HG02970 (cell line): ENCODE measurements at regions not wholly inside any gene's neighbourhood (a gene's known extent, or its start where the extent isn't known, plus 50 kb on each side); places are given as distances from the start of the nearest gene placed in this dataset.

Experiments used
- ATAC-seq: cut with Tn5 transposase; IDR thresholded peaks from one replicate; pipeline ENCODE4 v1.9.1; 2021; ENCODE audit warnings: mild to moderate bottlenecking, moderate library complexity, moderate number of reproducible peaks; ENCODE audit not compliant: unreplicated experiment, low FRiP score

- no peak for ATAC-seq
These were observed 132.6 kb upstream of the CDH10 start for GRCh38 chr5:24777392-24777791.

DNA sequence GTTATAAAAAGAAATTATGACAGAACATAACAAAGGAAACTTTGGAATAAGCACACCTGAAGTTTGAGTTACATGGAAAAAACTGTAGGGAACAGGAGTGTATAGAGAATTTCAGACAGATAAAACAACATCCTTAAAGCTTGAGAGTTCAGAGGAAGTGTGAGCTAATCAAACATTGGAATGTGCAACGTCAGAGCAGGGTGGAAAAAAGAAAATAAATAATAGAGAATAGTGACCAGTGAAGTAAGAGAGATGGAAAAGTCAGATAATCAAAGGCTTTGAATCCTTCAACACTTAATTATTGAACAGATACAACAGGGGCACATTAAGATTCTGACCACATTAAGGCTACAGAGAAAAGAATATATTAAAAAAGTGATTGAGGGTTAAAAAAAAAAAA is 128.5 kb upstream of the CDH10 start:
- no peak for ATAC-seq

- no peak for ATAC-seq
These were observed 122.3 kb upstream of the CDH10 start for GRCh38 chr5:24767086-24767485.

DNA sequence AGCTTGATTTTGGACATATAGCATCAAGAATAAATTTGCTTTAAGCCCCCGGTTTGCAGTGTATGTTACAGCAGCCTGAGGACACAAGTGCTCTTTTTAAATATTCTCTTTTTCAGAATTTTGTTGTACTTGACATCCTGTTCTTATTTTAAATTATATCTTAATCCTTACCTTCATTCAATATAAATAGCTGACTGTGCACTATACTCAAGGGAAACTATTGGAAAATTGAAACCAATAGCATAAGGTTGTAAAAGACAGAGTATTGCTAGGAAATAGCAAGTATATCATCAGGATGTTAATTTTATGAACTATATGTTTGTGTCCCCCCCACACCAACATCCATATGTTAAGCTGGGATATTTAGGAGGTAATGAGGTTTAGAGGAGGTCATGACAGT is 120.4 kb upstream of the CDH10 start:
- ATAC-seq: no peak

DNA sequence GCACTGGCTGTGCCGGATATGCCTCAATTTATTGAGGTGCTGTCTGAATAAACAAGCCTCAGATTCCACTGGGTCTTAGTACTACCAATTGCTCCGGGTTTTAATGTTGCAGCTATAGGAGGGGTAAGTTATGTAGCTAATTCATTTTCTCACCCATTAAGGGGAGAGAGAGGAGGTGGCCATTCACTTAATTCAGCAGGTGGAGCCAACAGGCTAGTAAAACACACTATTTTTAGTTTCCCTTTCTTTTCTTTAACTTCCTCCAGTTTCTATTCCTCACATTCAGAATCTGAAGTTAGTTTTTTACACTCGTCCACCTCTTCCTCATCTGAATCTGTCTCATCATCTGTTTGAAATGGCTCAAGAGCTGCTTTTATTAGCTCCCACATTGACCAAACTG is 105.6 kb upstream of the CDH10 start:
- ATAC-seq: no peak

- ATAC-seq: no peak
These were observed 104.9 kb upstream of the CDH10 start for GRCh38 chr5:24749701-24750100.

DNA sequence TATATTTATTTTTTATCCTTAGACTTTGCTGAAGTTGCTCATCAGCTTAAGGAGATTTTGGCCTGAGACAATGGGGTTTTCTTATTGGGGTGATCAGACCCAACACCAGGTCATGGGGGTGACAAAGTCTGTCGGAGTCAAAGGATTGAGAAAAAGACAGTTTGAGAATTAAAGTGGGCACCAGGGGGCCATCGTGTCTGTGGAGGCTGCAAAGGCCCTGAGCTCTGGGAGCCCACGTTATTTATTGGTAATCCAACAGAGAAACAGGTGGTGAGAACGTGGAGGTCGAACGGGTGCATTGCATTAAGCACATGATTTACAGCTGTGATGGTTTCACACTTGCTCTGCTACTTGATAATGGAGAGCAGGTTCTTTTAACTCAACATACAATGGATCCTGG is 102.5 kb upstream of the CDH10 start:
- no peak for ATAC-seq

DNA sequence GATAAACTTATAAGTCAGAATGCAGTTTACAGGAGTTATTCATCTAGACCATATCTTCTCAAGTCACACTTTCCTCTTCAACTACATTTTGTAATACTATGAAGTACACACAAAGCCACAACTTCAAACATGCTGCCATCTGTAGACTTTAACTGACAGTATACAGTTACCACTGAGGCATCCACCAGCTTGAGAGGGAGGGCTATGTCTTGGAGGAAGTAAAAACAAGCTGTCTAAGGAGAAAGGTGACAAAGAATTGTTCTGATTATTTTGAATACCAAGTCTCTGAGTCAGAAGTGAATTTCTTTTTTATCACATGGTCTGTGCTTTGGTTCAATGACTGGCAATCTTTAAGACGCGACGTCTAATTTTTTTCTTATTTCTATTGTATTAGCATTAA is 97.6 kb upstream of the CDH10 start:
- ATAC-seq: no peak

GRCh38 chr5:24737163-24737562 is 92.4 kb upstream of the CDH10 start:
- no peak for ATAC-seq

DNA sequence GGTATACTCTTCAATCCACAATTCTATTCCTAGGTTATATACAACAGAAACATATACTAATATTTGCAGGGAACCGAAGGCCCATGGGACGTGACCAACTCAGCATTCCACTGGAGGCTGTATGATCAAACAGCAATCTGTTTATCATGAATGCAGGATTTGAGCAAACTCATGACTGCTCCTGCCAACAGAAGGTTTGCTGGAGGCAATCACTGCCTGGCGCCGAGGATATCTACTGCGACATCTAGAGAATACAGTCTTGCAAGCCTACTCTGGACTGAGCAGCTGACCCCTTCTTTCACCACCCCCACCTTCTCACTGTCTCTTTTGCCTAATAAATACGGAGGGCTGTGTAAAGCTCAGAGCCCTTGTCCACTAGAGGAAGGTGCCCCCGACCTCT is 90.5 kb upstream of the CDH10 start:
- ATAC-seq: no peak

GRCh38 chr5:24732184-24732583 is 87.4 kb upstream of the CDH10 start:
- no peak for ATAC-seq

DNA sequence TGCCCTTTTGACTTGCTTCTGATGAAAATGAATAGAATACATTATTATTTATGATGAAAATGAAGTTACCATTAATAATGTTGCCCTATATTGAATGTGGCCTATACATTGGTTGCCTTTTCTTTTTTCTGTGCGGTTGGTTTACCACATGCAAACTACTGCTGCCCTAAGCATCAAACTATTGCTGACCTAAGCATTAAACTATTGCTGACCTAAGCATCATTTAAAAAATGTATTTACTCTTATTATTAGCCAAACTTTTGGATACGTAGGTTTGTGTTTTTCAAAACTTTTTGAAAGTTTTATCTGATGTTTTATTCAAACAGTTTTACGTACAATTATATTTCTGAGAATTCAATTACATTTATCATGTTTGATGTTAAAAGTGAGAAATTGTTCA is 76.0 kb upstream of the CDH10 start:
- no peak for ATAC-seq

DNA sequence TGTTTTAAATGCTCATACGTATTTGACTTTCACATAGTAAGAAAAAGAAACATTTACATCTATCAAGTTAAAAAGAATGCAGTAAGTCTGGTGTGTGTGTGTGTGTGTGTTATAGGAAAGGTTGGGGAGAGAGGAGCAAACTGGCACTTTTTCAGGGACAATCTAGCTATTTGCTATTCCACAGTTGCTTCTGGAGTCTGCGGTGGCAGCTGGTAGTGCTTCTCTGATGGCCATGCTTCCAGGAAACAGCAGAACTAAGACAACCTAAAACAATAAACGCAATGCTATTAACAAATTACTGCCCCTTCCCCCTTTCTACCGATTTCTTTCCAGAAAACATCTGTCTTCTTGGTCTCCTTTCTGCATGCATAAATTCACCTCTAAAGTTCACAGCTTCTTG is 70.0 kb upstream of the CDH10 start:
- ATAC-seq: no peak

DNA sequence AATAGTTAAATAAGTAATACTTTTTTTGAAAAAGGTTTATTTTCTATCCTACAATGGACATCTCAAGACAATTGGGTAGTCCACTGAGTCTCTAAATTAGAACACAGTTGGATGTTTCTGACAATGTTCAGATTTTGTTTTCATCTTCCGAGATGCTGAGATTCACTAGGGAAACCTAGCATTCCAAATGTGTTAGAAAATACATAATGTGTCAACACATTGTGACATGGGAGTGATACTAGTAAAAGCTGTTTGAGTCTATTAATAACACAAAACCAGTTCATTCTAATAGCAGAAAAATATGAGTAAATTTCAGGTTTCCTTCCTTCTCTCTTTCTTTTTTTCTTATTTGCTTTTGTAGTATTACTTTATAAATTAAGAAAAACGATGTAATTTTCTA is 68.2 kb upstream of the CDH10 start:
- ATAC-seq: no peak

DNA sequence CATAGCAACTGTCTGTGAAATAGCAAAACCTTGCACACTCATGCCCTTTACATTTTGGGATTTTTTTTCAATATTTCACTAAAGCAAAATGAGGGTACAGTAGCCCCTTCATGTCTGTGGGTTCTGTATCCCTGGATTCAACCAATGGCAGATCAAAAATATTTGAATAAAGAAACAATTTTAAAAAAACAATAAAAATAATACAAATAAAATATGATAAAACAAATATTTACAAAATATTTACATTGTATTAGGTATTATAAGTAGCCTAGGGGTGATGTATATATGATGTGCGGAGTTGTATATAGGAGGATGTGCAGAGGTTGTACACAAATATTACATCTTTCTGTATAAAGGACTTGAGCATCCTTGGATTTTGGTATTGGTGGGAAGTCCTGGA is 67.3 kb upstream of the CDH10 start:
- ATAC-seq: no peak

DNA sequence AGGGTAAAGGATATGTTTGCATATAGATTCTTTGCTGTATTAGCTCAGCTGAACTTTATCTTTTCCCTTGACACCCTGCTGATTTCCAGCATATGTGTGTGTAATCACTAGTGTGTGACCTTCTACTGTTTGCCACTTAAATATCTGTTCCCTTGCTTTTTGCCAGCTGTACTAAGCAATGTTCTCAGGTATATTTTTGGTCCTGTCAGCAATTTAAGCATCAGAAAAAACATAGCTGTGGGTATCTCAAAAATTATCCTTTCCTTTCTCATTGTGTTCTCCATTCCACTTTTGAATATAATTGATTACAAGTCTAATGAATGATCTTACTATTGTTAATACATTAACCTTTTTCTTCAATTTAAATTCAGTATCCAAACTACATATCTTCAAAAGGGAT is 59.2 kb upstream of the CDH10 start:
- ATAC-seq: no peak
